NAMALWA (cell line): ENCODE measurements at regions not wholly inside any gene's neighbourhood (a gene's known extent, or its start where the extent isn't known, plus 50 kb on each side); places are given as distances from the start of the nearest gene placed in this dataset.
"Not testable (repeated sequence)": the region's sequence is repeated elsewhere in the genome, so short reads cannot be mapped to it uniquely, and the experiment has no call there.

Source experiments
- DNase-seq: peaks from one replicate; pipeline ENCODE4 v3.0.0-alpha.2; 2015; ENCODE audit warnings: low spot score

DNA sequence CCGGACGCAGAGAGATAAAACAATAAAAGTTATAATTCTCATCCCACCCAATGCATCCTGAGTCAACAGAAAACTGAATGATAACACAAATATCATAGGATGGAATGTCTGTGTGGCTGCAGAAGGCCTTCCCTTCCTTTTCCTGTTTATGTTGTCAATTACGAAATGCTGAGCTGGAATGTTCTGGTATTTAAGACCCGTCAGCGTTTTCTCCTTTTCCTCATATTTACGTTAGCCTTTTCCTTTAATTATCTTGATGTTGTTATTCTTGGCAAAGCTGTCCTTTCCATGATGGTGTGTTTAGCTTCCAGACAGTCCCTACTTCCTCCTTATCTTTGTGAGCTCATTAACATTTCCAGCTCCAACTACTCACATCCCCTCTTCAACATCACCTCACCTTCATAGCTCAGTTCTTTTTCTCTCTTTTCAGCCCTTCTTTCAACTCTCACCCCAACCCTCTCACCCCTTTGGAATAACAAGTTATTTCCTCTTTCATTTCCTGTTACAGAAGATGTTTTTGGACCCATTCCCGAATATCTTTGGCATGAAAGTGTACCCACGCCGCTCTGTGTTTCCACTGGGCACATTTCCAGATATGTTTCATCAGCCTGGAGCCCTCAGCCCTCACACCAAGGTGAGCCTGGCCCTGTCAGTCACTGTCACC lies 221.6 kb downstream of the NR2F1-AS1 start:
- DNase-seq = no peak

DNA sequence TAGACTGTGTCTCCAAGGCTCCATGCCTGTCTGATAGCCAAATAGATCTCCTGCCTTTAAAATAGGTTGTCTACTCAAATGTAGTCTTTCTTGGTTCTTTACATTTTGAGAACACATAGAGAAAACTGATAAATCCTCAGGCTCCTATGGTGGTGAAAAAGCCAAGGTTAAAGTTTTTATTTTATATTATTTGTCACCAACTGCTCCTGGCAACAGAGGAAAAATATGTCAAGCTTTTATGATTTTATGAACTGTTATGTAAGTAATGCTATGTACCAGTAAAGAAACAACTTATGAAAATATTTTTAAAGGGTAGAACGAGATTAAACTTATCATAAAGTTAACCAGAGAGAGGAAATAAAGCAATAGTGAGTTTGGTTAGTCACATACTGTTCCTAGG lies 222.8 kb downstream of the NR2F1-AS1 start:
- no peak for DNase-seq

DNA sequence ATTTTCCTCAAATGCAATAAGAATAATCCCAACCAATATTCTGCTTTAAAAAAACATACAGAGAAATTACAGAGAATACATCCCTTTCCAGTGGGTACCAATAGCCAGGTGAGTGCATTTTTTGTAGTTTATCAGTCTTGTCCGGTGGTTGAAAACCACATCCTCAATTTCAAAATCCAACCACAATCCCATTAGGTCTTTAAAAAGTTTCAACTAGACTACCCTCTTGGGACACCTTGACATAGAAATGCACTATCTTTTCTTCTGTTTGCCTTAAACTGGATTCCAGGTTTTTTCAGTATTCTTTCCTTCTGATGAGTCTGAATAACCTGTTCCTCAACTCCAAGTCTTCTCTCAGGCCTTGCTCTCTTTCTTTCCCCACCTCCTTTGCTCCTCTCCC lies 223.3 kb downstream of the NR2F1-AS1 start:
- DNase-seq = no peak

DNA sequence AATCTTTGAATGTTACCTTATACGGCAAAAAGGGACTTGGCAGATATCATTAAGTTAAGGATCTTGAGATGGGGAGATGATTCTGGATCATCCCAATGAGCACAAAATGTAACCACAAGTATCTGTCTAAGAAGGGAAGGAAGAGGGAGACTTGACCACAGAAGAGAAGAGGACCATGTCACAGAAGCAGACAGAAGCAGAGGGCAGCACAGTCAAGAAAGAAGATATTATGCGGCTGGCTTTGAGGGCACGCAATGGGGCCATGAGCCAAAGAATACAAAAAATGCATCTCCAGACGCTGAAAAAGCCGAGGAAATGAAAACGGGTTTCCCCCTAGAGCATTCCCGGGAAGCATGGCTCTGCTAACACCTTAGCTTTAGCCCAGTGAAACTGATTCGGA lies 225.3 kb downstream of the NR2F1-AS1 start:
- no peak for DNase-seq

DNA sequence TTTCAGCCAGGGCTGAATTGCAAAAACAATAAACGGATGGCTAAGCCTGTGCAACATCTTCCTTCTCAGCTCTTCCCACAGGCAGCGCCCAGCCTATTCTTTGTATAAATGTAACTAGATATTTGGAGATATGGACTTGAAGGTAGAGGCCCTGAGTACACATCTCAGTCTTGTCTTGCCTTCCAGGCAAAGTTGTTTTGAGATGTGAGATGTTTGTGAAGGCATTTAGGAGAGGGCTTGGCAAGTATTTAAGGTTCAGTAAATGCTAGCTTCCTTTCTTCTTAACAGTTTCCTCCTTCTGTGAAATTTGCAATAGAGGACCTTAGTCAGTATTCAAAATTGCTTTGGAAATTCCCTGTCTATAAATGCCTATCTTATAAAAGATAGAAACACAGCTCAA lies 228.8 kb downstream of the NR2F1-AS1 start:
- DNase-seq = no peak

DNA sequence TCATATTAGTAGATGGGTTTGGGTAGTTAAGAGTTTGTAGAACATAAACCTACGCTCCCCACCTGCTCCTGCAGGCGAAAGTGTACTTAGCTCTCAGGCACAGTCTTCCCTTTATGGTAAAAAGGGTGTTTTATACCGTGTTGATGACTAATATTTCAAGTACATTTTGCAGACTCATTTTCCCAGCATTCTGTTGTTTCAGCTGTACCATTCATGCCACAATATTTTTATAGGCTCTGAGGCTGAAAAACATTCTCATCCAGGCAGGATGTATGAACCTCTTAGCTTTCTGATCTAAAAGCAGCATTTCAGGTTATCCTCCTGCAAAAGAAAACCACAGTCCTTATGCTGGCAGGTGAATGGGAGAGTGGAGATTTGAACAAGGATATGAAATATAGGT lies 231.4 kb downstream of the NR2F1-AS1 start:
- DNase-seq = no peak

DNA sequence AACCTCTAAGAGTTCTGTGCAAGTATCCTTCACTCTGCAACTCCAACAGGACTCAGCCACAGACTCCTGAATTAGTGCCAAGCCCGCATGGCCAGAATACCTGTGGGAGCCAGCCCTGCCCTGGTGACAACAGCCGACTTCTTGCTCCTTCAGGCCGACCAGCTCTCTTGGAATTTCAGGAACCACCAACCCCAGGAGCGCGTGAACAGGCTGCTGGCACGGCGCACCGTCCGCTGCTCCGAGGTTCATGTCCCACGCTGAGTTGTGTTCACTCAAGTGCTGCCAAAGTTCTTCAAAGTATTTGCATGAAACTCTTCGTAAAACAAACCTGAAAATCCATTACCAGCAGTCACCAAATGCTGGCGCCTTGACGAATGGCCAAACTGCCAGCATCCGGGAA lies 232.8 kb downstream of the NR2F1-AS1 start:
- DNase-seq = no peak

DNA sequence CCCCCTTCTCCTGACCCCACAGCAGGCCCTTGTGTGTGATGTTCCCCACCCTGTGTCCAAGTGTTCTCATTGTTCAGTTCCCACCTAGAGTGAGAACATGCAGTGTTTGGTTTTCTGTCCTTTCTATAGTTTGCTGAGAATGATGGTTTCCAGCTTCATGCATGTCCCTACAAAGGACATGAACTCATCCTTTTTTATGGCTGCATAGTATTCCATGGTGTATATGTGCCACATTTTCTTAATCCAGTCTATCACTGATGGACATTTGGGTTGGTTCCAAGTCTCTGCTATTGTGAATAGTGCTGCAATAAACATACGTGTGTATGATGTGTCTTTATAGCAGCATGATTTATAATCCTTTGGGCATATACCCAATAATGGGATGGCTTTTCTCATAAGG lies 234.2 kb downstream of the NR2F1-AS1 start:
- not testable (repeated sequence) for DNase-seq

DNA sequence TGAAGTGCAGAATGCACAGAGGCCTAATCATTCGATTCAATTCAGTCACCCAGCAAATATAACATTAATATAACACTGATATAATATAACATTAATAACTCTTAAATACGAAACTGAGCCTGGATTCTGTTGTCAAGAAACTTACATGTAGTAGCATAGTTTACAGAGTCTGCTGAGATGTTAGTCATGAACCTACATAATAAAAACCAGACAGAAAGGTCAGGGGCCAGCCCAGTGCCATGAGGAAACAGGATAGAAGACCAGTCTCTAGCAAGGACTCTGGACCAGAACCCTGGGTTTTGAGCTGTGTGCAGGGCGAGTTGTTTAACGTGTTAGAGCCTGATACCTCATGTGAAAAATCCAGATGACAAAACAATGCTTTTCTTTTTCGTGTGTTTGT lies 234.7 kb downstream of the NR2F1-AS1 start:
- no peak for DNase-seq

DNA sequence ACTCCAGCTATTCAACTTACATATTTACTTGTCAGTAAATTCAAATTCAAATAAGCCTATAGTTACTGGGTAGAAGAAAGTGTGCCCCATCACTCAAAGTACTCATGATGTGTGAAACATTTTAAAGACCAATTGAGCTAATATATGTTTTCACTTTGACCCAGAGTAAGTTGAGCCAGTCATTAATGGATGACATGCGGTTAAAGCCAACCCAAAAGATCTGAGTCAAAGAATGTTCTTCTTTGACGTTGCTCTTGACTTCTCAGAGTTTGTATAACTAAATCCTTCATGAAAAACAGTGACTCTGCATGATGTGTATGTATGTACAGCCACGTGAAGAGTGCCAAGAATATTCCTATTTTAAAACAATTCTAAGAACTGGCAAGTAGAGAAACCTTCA lies 237.4 kb downstream of the NR2F1-AS1 start:
- DNase-seq = no peak

DNA sequence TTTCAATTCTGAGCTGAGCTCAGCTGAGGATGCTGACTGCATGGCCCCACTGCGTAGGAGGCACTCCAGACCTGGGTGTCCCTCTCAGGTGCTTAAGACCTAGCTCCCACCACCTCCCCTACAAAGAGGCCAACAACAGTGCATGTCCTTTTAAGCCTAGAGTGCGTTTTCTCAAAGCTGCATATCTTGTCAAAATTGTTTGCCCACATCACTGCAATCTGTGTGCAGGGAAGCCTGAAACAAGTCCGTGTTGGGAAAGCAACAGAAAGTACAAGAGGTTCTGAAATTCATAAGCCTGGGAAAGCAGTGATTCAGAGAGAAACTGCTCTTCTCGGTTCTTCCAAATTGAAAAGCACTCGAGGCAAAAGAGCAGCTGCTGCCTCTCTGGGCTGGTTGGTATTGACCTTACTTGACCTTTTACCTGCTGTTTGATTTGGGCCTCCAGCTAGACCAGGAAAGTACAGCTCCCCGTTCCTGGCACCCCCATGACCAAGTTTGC lies 238.4 kb downstream of the NR2F1-AS1 start:
- no peak for DNase-seq

DNA sequence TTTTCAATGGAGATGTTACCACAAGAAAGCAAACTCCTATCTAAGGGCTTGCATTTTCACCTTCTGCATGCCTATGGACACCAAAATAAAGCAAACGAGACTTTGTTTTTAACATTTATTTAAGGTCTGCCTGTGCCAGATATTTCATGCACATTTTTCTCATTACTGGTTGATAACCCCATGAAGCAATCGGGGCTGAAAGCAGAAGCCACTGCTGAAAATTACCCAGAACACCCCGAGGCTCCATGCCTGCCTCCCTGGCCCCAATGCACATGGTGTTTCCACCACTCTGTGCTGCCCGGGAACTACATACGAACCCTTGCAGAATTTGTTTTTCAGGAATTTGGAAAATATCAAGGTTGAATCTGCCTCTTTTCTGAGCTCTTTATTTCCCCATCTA lies 240.1 kb downstream of the NR2F1-AS1 start:
- no peak for DNase-seq

DNA sequence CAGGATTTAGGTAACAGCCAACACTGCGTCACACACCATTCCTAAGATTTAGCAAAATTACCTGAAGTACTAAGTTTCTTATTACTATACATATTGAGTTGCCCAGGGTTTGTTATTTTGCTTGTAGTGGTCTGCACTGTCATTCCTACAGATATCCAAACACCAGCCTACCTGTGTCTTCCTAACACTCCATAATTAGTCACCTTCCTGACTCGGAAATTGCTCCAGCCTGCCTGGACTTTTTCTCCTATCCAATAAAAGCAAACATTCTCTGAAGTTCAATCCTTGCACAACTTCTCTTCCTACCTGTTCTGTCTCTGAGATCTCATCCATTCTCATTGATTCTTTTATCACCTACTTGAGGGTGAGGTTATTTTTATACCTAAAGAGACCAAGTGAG lies 243.9 kb downstream of the NR2F1-AS1 start:
- DNase-seq = no peak

DNA sequence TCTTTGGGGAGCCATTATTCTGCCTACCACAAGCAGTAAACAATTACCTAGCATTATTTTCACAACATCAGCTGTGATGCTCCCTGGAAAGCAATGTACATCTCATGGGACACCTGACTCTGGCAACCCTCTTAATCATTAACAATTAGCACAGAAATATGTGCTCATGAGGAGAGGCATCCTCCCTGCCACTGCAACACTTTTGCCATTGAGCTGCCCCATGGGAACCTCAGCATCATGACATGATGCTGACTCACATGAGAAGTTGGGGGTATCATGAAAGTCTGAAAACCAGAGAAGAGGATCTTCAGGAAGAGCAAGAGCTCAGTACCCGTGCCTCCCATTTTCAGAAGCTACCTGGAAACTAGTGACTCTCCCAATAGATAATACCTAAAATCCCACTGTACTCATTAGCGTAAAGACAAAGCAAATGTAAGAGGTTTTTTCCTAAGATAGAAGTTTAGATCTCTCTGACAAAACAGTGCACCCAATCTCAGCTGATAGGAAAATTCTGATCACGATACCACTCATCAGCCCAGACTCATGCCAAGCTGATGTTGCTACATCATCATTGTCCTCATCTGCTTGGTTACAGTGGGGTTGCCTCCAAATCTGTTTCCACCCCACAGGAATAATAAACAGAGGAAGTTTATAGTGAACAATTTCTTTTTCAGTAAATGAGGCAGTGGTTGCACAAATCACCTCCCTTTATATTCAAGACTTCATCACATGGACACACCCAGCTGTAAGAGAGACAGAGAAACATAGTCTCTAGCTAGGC lies 244.5 kb downstream of the NR2F1-AS1 start:
- DNase-seq = no peak

DNA sequence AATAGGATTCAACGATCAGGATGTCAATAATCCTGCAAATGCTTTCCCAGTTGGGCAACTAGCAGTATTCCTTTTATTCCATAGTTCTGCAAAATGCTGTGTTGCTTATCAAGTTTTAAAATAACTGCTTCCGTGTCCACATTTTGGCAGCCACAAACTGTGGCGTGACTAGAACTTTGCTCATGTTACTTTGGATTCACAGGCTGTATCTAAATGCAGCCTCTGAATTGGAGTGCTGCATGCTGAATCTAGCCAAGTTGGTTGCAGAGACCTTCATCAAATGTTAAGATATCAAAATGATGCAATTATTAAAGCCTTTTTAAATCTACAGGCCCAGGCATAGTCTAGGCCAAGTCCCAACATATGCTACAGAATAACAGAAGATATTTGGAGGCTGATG lies 249.2 kb downstream of the NR2F1-AS1 start:
- DNase-seq = no peak

DNA sequence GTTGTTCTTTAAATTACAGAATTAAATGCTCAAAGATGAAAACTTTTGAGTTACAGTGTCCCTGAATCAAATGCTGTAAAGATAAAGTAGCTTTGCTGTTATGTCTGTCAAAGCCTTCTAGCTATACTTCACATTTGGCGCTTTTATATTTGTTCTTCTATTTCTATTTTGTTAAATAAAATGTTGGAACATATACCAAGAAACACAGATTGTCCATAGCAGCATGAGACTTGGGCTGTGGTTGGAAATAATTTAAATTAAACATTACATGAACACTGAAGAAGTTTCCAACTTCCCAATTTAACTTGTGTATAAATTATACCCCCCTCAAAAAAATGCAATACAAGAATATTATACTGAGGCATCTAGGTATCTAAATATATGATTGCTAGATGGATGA lies 249.8 kb downstream of the NR2F1-AS1 start:
- no peak for DNase-seq

DNA sequence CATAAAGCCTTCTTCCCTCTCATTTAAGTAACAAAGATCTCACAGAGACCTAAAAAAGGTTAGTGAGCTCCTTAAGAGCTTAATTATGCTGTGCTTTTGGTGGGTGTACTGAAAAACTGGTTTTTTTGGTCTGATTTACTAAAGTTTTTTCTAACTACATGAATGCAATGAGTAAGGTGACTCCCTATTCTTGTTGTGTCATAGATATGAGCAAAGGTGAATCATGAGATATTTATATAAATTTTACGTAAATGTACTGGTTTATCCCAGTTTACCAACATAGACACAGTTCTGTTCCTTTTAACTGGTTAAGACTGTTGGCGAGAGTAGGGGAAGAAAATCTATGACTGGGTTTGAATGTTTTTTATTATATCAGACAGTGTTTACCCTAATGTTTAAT lies 250.5 kb downstream of the NR2F1-AS1 start:
- no peak for DNase-seq

DNA sequence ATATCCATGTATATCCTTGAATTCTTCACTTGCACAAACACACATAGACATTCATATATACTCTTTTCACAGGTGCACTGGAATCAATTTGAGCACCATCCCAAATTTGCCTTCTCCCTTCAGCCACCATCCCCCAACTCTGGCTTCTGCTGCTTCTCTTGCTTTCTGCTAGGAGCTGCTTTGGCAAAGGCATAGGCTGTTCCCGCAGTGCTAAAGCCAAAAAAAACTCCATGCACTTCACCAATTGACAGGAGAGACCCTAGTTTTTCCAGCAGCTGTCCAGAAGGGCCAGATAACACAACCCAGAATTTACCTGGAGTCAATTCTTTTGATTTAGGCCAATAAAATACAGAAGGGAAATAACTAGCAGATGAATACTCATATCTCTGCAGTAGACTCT lies 251.3 kb downstream of the NR2F1-AS1 start:
- DNase-seq = no peak

DNA sequence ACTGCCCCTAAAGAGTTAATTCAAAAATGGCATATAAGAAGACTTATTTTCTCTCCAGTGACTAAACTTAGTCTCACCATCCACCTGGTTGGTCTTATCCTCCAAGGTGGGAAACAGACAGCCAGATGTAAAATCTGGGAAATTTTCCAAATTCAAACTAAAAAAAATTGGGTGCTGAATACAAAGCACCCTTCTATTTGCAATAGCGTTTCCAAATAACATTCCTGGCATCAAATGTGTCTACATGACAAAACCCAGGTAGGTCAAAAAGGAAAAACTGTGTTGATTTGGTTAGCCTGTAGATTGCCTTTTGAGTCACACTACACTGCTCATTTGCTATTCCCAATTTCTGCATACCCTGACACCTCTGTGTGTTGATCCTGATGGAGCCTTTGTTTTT lies 252.2 kb downstream of the NR2F1-AS1 start:
- no peak for DNase-seq

DNA sequence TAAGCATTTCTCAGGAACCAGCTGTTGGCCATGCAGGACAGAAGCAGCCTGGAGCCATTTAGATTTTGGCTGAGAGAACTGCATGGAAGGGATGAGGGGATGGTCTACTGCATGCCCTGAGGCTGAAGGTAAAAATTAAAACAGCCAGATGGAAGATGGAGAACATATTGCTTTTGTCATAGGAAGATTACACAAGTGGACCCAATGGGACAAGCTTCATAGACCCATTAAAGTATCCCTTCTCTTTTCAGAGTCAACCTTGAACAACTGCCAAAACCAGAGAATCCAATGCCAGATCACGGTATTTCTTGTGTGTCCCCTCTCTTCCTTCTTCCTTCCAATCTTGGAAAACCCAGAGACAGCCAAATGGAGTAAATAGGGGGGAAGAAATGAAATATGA lies 253.4 kb downstream of the NR2F1-AS1 start:
- no peak for DNase-seq

DNA sequence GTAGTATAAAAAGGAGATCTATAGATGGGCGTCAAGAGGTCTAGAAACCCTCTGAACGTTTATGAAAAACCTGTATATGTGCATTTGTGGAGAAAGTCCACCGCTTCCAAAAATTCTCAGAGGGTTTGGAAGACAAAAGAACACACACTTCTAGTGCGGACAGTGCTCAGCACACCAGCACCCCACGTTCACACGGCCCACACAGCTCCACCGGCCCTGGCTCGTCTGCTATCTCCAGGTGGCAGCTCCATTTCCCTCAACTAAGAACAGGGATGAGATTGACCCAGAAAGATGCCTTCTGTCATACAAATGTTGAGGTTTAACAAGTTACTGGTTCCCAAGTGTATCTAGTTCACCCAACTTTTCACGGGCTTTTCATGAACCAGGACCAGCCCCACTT lies 255.1 kb downstream of the NR2F1-AS1 start:
- DNase-seq = no peak

DNA sequence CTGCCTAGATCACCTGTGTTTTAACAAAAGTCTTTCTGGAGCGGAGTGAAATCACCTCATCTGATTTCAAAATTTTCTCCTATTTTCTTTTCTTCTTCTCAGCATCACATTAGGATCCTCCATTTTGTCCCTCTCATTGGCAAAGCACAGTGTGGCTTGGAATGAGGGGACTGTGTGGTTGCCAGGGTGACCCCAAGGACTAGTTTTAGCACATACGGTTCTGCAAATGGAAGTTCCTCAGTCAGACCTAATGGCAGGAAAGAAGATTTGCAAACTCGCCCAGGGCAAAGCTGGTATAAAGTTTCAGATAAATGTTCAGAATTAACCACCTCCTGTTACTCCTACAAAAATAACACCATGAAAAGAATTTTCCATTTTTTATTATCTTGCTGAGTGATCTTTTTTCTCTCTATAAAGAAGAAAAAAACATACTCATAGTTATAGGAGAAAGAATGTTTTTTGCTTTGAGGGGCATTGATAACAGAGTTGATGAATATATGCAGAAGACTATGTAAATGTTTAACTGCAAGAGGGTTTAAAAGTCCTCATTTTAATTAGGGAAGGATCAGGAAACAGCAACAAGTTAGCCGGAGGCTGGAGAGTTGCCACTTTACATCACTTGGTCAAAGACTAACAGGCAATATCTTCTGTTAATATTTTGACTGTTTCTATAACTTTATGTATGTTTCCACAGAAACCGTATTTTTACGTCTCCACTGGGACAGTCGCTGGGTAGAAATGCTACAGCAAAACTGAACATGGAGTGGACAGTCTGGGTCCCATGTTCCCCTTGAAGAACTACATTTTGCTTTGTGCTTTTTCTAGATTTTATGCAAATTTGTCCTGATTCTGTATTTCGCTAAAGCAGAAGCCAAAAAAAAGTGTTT lies 257.8 kb downstream of the NR2F1-AS1 start:
- DNase-seq = no peak
